Progenitor cell of endocrine pancreas (in vitro differentiated cells): ENCODE measurements at regions not wholly inside any gene's neighbourhood (a gene's known extent, or its start where the extent isn't known, plus 50 kb on each side); places are given as distances from the start of the nearest gene placed in this dataset.

Source experiments
- DNase-seq: peaks from one replicate; pipeline ENCODE4 v3.0.0; 2021; ENCODE audit warnings: low spot score; ENCODE audit not compliant: unreplicated experiment
- H3K27ac Mint-ChIP-seq: 2 replicates; pipeline ENCODE4 v1.8.0; 2021; ENCODE audit warnings: mild to moderate bottlenecking, moderate library complexity, mixed read lengths
- H3K27me3 Mint-ChIP-seq: 2 replicates; pipeline ENCODE4 v1.8.0; 2021; ENCODE audit warnings: mixed read lengths
- H3K36me3 Mint-ChIP-seq: 2 replicates; pipeline ENCODE4 v1.8.0; 2022; ENCODE audit warnings: mixed read lengths; ENCODE audit not compliant: insufficient read depth
- H3K4me1 Mint-ChIP-seq: 2 replicates; pipeline ENCODE4 v1.8.0; 2021; ENCODE audit warnings: low read depth, mixed read lengths
- H3K4me3 Mint-ChIP-seq: 2 replicates; pipeline ENCODE4 v1.8.0; 2021; ENCODE audit warnings: low read depth, mild to moderate bottlenecking, moderate library complexity, mixed read lengths
- H3K9me3 Mint-ChIP-seq: 2 replicates; pipeline ENCODE4 v1.8.0; 2021; ENCODE audit warnings: low read depth, mixed read lengths
- CTCF ChIP-seq: fragments of 200-600 bp; sonication (generic); IDR thresholded peaks from one replicate; pipeline ENCODE4 v1.5.0; 2021; ENCODE audit warnings: antibody characterized with exemption, mild to moderate bottlenecking; ENCODE audit not compliant: unreplicated experiment

DNA sequence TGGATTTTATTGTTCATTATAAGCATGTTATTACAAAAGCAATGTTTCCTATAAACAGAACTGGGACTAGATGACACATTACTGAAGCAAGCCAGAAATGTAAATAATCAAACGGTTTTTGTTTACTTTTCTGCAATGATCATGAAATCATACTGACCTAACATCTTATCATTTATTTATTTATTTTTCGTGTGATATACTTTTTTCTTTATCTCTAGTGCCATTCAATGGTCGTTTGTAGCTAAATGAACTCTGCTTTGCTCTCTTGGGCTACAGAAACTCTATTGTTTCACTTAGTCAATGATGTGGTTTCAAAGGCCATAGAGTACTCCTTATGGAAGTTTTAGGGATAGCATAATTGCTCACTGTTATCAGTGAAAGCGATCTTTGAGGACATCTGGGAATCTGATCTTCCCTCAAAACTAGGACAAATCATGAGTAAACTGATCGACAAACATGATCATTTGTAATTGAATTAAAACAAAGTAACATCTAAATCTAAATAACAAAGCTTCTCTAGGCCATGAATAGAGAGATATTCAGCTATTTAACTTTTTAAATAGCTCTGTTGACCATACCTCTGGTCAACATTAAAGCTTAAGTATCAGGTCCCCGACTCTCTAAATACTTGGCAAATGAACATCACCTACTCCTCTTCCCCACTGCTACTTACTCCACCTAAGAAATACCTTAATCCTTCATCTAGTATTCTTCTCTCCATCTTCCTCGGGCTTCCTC is 933.4 kb downstream of the TFAP2A start:
- Mint-ChIP-seq H3K4me1 (peaks cover 1% of the 10 kb centered on the region), H3K9me3 (peaks cover 8% of the 10 kb centered on the region), H3K27me3 (no peaks in the 10 kb centered on the region), H3K4me3 (no peak overlapping the region), H3K27ac (no peak overlapping the region), H3K36me3 (no peaks in the 10 kb centered on the region)
- no peak for TF ChIP-seq CTCF
- no peak for DNase-seq

DNA sequence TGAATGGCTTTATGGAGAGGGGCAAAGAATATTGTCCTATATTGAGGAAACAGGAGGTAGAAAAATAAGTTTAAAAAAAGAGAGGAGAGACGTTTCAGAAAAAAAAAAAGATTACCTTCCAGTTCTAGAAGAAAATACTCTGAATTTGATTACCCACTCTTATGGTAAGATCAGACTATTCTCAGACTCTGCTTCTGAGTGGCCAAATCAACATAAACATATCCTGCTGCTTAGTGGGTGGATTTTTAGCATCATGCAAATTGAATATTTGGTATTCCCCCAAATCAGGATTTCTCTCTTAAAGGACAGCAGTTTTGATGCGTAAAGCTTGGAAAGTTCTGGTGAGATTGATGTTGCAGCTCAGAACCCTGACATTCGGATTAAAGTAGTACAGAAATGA is 946.6 kb downstream of the TFAP2A start:
- Mint-ChIP-seq H3K27me3 (no peaks in the 10 kb centered on the region), H3K4me3 (no peak overlapping the region), H3K27ac (no peak overlapping the region), H3K9me3 (no peaks in the 10 kb centered on the region), H3K4me1 (no peaks in the 10 kb centered on the region), H3K36me3 (no peaks in the 10 kb centered on the region)
- no peak for TF ChIP-seq CTCF
- no peak for DNase-seq

- Mint-ChIP-seq H3K4me3 (no peak overlapping the region), H3K9me3 (no peaks in the 10 kb centered on the region), H3K27ac (no peak overlapping the region), H3K27me3 (no peaks in the 10 kb centered on the region), H3K4me1 (no peaks in the 10 kb centered on the region), H3K36me3 (no peaks in the 10 kb centered on the region)
- TF ChIP-seq CTCF = no peak
- DNase-seq = no peak
Measured at GRCh38 chr6:9467741-9468140, 947.1 kb downstream of the TFAP2A start.

DNA sequence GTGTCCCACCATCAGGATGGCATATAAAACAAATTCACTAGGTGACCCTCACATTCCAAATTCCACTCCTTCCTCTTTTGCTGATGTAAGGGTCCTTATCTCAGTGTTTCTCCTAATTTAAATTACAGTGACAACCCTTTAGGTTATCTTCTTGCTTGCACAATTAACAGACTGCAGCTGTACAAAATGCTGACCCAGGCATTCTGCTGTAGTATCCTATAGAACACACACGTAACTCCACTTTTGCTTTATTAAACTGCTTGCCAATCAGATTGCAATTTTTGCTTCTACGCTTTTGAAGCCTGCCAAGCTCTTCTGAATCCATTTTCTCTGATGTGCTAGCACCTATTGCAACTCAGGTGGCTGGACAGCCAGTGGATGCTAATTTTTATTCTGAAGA is 950.3 kb downstream of the TFAP2A start:
- no peak overlapping the region for H3K4me3 Mint-ChIP-seq
- H3K4me1 Mint-ChIP-seq = no peaks in the 10 kb centered on the region
- no peaks in the 10 kb centered on the region for H3K9me3 Mint-ChIP-seq
- no peak overlapping the region for H3K27ac Mint-ChIP-seq
- no peak for TF ChIP-seq CTCF
- no peaks in the 10 kb centered on the region for H3K36me3 Mint-ChIP-seq
- DNase-seq = no peak
- H3K27me3 Mint-ChIP-seq = no peaks in the 10 kb centered on the region

DNA sequence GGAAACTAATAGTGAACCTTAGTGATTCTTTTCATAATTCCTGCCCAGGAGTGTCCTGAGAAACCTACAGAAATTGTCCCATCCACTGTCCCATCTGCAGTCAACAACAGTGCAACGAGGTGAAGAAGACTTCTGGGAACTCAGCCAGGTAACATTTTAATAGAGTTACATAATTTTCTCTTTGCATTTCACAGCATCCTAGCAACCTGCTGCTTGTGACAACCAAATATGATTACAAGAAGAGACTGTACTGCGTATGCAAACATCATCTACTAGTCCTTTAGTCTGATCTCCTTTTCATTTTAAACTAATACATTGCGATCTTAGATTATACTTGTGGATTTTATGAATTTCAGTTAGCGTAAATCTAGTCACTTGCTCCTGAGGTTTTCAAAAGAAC is 951.6 kb downstream of the TFAP2A start:
- Mint-ChIP-seq H3K4me3 (no peak overlapping the region), H3K27me3 (no peaks in the 10 kb centered on the region), H3K4me1 (no peaks in the 10 kb centered on the region), H3K36me3 (no peaks in the 10 kb centered on the region), H3K9me3 (no peaks in the 10 kb centered on the region), H3K27ac (no peak overlapping the region)
- DNase-seq = no peak
- no peak for TF ChIP-seq CTCF
